Liver (tissue), 7 donors: ENCODE measurements at regions not wholly inside any gene's neighbourhood (a gene's known extent, or its start where the extent isn't known, plus 50 kb on each side); places are given as distances from the start of the nearest gene placed in this dataset.

ENCODE experiments used
- DNase-seq: peaks from one replicate; pipeline ENCODE4 v3.0.0-alpha.2; 2017; ENCODE audit warnings: low spot score
- H3K27ac ChIP-seq, 2 donors: one replicate each; pipeline ENCODE4 v1.7.0; 2013; ENCODE audit warnings: inconsistent platforms in 2 of 2, low read length in 2 of 2, control low read depth in 1 of 2, low read depth in 1 of 2, mild to moderate bottlenecking in 1 of 2
- H3K27me3 ChIP-seq, 4 donors: one replicate each; pipeline versions ENCODE4 v1.6.1 to v1.7.0; 2013; ENCODE audit warnings: low read length in 3 of 4, inconsistent platforms in 1 of 4, mild to moderate bottlenecking in 1 of 4, moderate library complexity in 1 of 4; ENCODE audit not compliant: control insufficient read depth in 4 of 4, insufficient read depth in 4 of 4
- H3K36me3 ChIP-seq, 4 donors: one replicate each; pipeline versions ENCODE4 v1.6.1 to v1.7.0; 2013; ENCODE audit warnings: low read length in 3 of 4, mild to moderate bottlenecking in 3 of 4, low read depth in 1 of 4, moderate library complexity in 1 of 4; ENCODE audit not compliant: control insufficient read depth in 4 of 4, insufficient read depth in 3 of 4
- H3K4me1 ChIP-seq, 4 donors: one replicate each; pipeline versions ENCODE4 v1.6.1 to v1.7.0; 2013; ENCODE audit warnings: low read length in 3 of 4, mild to moderate bottlenecking in 3 of 4, moderate library complexity in 1 of 4; ENCODE audit not compliant: control insufficient read depth in 4 of 4, insufficient read depth in 4 of 4
- H3K4me3 ChIP-seq, 3 donors: one replicate each; pipeline versions ENCODE4 v1.6.1 to v1.7.0; 2013; ENCODE audit warnings: low read length in 3 of 3, control low read depth in 1 of 3, low read depth in 1 of 3, mild to moderate bottlenecking in 1 of 3
- H3K9ac ChIP-seq, 2 donors: one replicate each; pipeline ENCODE4 v1.7.0; 2013; ENCODE audit warnings: low read length in 2 of 2, mild to moderate bottlenecking in 2 of 2, moderate library complexity in 2 of 2, control low read depth in 1 of 2, low read depth in 1 of 2
- H3K9me3 ChIP-seq, 4 donors: one replicate each; pipeline versions ENCODE4 v1.6.1 to v1.7.0; 2013; ENCODE audit warnings: low read length in 3 of 4; ENCODE audit not compliant: control insufficient read depth in 4 of 4
- ATF3 ChIP-seq: IDR thresholded peaks from 2 replicates; pipeline ENCODE4 v1.6.1; 2016; ENCODE audit warnings: antibody characterized with exemption
- FOXA1 ChIP-seq: IDR thresholded peaks from 2 replicates; pipeline ENCODE4 v1.6.1; 2016; ENCODE audit warnings: antibody characterized with exemption
- FOXA2 ChIP-seq: IDR thresholded peaks from 2 replicates; pipeline ENCODE4 v1.6.1; 2016; ENCODE audit warnings: antibody characterized with exemption
- HNF4A ChIP-seq, 2 donors: conservative IDR thresholded peaks; 2 replicates each; pipeline ENCODE4 v1.6.1; 2016; ENCODE audit warnings: antibody characterized with exemption in 2 of 2, mild to moderate bottlenecking in 2 of 2
- HNF4G ChIP-seq: IDR thresholded peaks from 2 replicates; pipeline ENCODE4 v1.6.1; 2016; ENCODE audit warnings: antibody characterized with exemption
- JUND ChIP-seq, 2 donors: IDR thresholded peaks; 2 replicates each; pipeline ENCODE4 v1.6.1; 2016; ENCODE audit warnings: antibody characterized with exemption in 2 of 2
- NR2F2 ChIP-seq: IDR thresholded peaks from 2 replicates; pipeline ENCODE4 v1.6.1; 2016; ENCODE audit warnings: antibody characterized with exemption
- RAD21 ChIP-seq, 2 donors: IDR thresholded peaks; 2 replicates each; pipeline ENCODE4 v1.6.1; 2016; ENCODE audit warnings: antibody characterized with exemption in 2 of 2, mild to moderate bottlenecking in 2 of 2
- RXRA ChIP-seq, 2 donors: IDR thresholded peaks; 2 replicates each; pipeline ENCODE4 v1.6.1; 2017 to 2018; ENCODE audit warnings: antibody characterized with exemption in 2 of 2, mild to moderate bottlenecking in 1 of 2
- SP1 ChIP-seq: IDR thresholded peaks from 2 replicates; pipeline ENCODE4 v1.6.1; 2018; ENCODE audit warnings: antibody characterized with exemption, mild to moderate bottlenecking
- TAF1 ChIP-seq: conservative IDR thresholded peaks from 2 replicates; pipeline ENCODE4 v1.6.1; 2016; ENCODE audit warnings: antibody characterized with exemption, mild to moderate bottlenecking
- YY1 ChIP-seq: IDR thresholded peaks from 2 replicates; pipeline ENCODE4 v1.6.1; 2016; ENCODE audit warnings: antibody characterized with exemption, mild to moderate bottlenecking
- ZBTB33 ChIP-seq: IDR thresholded peaks from 2 replicates; pipeline ENCODE4 v1.6.1; 2016; ENCODE audit warnings: antibody characterized with exemption
- WGBS: extraction: QIAGEN DNeasy Blood & Tissue Kit; methylation state at CpG from one replicate; pipeline ENCODE4 v1.1.7; 2013; 5-methylcytosine and 5-hydroxymethylcytosine counted together
- TF ChIP-seq, protein P1 (sequence below): IDR thresholded peaks from 2 replicates; pipeline ENCODE4 v1.6.1; 2016; ENCODE audit warnings: antibody characterized with exemption, mild to moderate bottlenecking
- donor health status: healthy.
- donor health status: healthy.
- donor health status: healthy.
- donor health status: healthy.

- WGBS, result 81% methylated on average over 10 of the region's 10 CpGs
- Histone ChIP-seq H3K9me3 (no peaks in the 10 kb centered on the region), H3K36me3 (no peaks in the 10 kb centered on the region), H3K4me1 (no peaks in the 10 kb centered on the region), H3K27me3 (peaks cover 0 to 5% (median 0%) of the 10 kb centered on the region in 4 donors), H3K27ac (no peak overlapping the region), H3K9ac (no peak overlapping the region), H3K4me3 (no peak overlapping the region)
- no peak for DNase-seq
- TF ChIP-seq, protein P1, sequence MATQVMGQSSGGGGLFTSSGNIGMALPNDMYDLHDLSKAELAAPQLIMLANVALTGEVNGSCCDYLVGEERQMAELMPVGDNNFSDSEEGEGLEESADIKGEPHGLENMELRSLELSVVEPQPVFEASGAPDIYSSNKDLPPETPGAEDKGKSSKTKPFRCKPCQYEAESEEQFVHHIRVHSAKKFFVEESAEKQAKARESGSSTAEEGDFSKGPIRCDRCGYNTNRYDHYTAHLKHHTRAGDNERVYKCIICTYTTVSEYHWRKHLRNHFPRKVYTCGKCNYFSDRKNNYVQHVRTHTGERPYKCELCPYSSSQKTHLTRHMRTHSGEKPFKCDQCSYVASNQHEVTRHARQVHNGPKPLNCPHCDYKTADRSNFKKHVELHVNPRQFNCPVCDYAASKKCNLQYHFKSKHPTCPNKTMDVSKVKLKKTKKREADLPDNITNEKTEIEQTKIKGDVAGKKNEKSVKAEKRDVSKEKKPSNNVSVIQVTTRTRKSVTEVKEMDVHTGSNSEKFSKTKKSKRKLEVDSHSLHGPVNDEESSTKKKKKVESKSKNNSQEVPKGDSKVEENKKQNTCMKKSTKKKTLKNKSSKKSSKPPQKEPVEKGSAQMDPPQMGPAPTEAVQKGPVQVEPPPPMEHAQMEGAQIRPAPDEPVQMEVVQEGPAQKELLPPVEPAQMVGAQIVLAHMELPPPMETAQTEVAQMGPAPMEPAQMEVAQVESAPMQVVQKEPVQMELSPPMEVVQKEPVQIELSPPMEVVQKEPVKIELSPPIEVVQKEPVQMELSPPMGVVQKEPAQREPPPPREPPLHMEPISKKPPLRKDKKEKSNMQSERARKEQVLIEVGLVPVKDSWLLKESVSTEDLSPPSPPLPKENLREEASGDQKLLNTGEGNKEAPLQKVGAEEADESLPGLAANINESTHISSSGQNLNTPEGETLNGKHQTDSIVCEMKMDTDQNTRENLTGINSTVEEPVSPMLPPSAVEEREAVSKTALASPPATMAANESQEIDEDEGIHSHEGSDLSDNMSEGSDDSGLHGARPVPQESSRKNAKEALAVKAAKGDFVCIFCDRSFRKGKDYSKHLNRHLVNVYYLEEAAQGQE, result no peak
- no peak for TF ChIP-seq FOXA1
- no peak for TF ChIP-seq JUND (IDR thresholded peaks at IDR 0.05)
- no peak for TF ChIP-seq HNF4A (conservative IDR thresholded peaks at IDR 0.05)
- no peak for TF ChIP-seq ATF3
- TF ChIP-seq RXRA (IDR thresholded peaks at IDR 0.05), result no peak
- no peak for TF ChIP-seq FOXA2
- no peak for TF ChIP-seq HNF4G
Observed at GRCh38 chr6:15909290-15910070, 219.4 kb upstream of the MYLIP start.

DNA sequence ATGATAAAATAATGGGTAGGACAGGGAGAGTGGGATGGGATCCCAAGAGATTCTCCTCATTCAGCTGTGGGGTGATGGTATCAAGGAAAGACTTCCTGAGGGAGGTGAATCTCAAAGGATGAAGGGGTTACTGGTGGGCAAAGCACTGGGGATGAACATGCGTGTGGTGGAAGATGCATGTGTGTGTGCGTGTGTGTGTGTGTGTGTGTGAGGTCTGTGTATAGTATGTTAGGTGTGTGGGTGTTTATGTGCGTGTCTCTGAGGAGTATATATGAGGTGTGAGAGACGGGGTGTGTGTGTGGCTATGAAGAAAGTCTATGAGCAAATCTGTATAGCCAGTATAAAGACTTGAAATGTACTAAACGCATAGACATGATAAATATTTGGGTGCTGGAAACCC lies 220.0 kb upstream of the MYLIP start:
- H3K4me3 ChIP-seq, result no peak overlapping the region
- no peaks in the 10 kb centered on the region for H3K4me1 ChIP-seq
- TF ChIP-seq RAD21 (IDR thresholded peaks at IDR 0.05) (no peak), TAF1 (no peak), SP1 (no peak)
- no peak for DNase-seq
- peaks cover 0 to 5% (median 0%) of the 10 kb centered on the region in 4 donors for H3K27me3 ChIP-seq
- no peak overlapping the region for H3K27ac ChIP-seq
- H3K36me3 ChIP-seq, result no peaks in the 10 kb centered on the region
- WGBS, result 89% methylated on average over 5 of the region's 5 CpGs
- H3K9me3 ChIP-seq, result no peaks in the 10 kb centered on the region
- no peak overlapping the region for H3K9ac ChIP-seq

DNA sequence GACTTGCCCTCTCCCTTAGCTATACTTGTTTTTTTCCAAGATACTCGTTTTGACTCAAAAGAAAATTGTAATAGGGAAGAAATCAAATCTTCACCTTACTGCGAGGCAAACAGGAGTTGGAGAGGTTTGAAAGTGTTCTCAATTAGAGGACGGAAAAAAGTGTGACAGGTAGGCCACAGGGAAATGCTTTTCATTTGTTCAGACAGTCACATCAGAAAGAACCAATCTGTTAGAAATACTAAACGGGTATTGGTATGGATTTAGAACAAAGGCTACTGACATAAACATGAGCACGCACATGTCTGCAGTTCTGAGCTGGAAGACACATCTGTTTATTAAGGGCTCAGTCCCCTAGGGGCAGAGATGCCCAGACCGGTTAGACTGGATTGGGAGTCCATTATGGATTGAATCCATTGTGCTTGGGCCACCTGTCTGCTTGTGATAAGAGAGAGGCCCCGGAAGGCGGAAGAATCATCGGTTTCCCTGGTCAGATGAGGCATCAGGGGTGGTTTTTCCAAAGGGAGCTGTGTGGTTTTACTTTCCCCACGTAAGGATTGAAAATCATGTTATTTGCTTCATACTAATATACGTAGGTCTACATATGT lies 220.9 kb upstream of the MYLIP start:
- H3K9me3 ChIP-seq, result no peaks in the 10 kb centered on the region
- WGBS, result 70% methylated on average over 11 of the region's 11 CpGs
- H3K4me1 ChIP-seq, result no peaks in the 10 kb centered on the region
- DNase-seq, result no peak
- H3K4me3 ChIP-seq, result no peak overlapping the region
- H3K9ac ChIP-seq, result no peak overlapping the region
- no peak overlapping the region for H3K27ac ChIP-seq
- peaks cover 0 to 5% (median 0%) of the 10 kb centered on the region in 4 donors for H3K27me3 ChIP-seq
- H3K36me3 ChIP-seq, result no peaks in the 10 kb centered on the region
- TF ChIP-seq NR2F2, result no peak
- no peak for TF ChIP-seq YY1
- no peak for TF ChIP-seq TAF1
- no peak for TF ChIP-seq JUND (IDR thresholded peaks at IDR 0.05)
- TF ChIP-seq ZBTB33, result no peak
- no peak for TF ChIP-seq FOXA2
- TF ChIP-seq, protein P1, result no peak
- no peak for TF ChIP-seq ATF3
- no peak for TF ChIP-seq HNF4G
